Middle frontal gyrus (tissue), 1 donor: ENCODE measurements at regions not wholly inside any gene's neighbourhood (a gene's known extent, or its start where the extent isn't known, plus 50 kb on each side); places are given as distances from the start of the nearest gene placed in this dataset.
"Not testable (repeated sequence)": the region's sequence is repeated elsewhere in the genome, so short reads cannot be mapped to it uniquely, and the experiment has no call there.

Source experiments
- DNase-seq: peaks from one replicate; pipeline ENCODE4 v3.0.0-alpha.2; 2015; ENCODE audit warnings: low spot score; ENCODE audit errors: extremely low spot score

GRCh38 chr6:19714434-19715166, 122.6 kb upstream of the ID4 start:
- no peak for DNase-seq

- no peak for DNase-seq
These were observed 122.0 kb upstream of the ID4 start for GRCh38 chr6:19715167-19715551.

- DNase-seq: no peak
These were observed 117.5 kb upstream of the ID4 start for GRCh38 chr6:19719691-19720128.

GRCh38 chr6:19721766-19722377, 115.3 kb upstream of the ID4 start:
- DNase-seq: no peak

GRCh38 chr6:19722999-19723398, 114.2 kb upstream of the ID4 start:
- no peak for DNase-seq

GRCh38 chr6:19723545-19723944, 113.6 kb upstream of the ID4 start:
- DNase-seq: no peak

GRCh38 chr6:19725436-19725835, 111.7 kb upstream of the ID4 start:
- DNase-seq: not testable (repeated sequence)

GRCh38 chr6:19731282-19731681, 105.9 kb upstream of the ID4 start:
- no peak for DNase-seq

- DNase-seq: no peak
These were observed 103.1 kb upstream of the ID4 start for GRCh38 chr6:19734061-19734460.

- DNase-seq: no peak
These were observed 102.7 kb upstream of the ID4 start for GRCh38 chr6:19734519-19734918.

GRCh38 chr6:19736066-19736465, 101.1 kb upstream of the ID4 start:
- DNase-seq: no peak

GRCh38 chr6:19738010-19738409, 99.2 kb upstream of the ID4 start:
- no peak for DNase-seq

GRCh38 chr6:19749722-19750121, 87.4 kb upstream of the ID4 start:
- DNase-seq: no peak

- no peak for DNase-seq
These were observed 84.4 kb upstream of the ID4 start for GRCh38 chr6:19752746-19753145.

- DNase-seq: no peak
These were observed 83.3 kb upstream of the ID4 start for GRCh38 chr6:19753826-19754225.

- DNase-seq: no peak
These were observed 82.5 kb upstream of the ID4 start for GRCh38 chr6:19754686-19755085.

GRCh38 chr6:19755181-19755580, 82.0 kb upstream of the ID4 start:
- no peak for DNase-seq

GRCh38 chr6:19757036-19757435, 80.1 kb upstream of the ID4 start:
- DNase-seq: no peak

- no peak for DNase-seq
These were observed 77.9 kb upstream of the ID4 start for GRCh38 chr6:19759117-19759880.

GRCh38 chr6:19761121-19761520, 76.0 kb upstream of the ID4 start:
- DNase-seq: no peak

- no peak for DNase-seq
These were observed 65.3 kb upstream of the ID4 start for GRCh38 chr6:19771753-19772336.

- no peak for DNase-seq
These were observed 64.3 kb upstream of the ID4 start for GRCh38 chr6:19772891-19773290.
